NT2/D1 (cell line): ENCODE measurements at regions not wholly inside any gene's neighbourhood (a gene's known extent, or its start where the extent isn't known, plus 50 kb on each side); places are given as distances from the start of the nearest gene placed in this dataset.

Source experiments
- YY1 ChIP-seq: IDR thresholded peaks from 2 replicates; pipeline ENCODE4 v1.6.1; 2011; ENCODE audit not compliant: insufficient read length, insufficient read depth
- ZNF274 ChIP-seq: IDR thresholded peaks from 2 replicates; pipeline ENCODE4 v1.6.1; 2011; ENCODE audit warnings: mild to moderate bottlenecking, low read depth, low read length

DNA sequence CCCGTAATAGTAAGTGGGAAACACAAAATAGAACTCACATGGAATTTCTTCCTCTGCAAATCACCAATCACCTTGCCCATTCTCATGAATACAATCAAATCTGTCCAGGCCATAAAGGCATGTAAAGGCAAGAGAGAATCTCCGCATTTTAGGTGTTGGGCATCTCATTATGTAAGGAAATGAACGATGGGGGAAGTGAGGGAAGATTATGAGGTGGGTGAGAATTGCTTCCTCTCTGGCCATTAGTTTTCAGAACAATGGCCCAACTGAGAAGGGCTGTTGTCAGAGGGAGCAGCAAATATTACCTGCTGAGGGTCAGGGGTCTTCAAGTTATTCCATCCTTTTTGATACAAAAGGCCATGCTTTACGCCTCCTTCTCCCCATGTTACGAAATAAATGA, 455.1 kb downstream of the ARHGEF28 start:
- TF ChIP-seq YY1 (no peak), ZNF274 (no peak)
